Activated T-helper 9 cell treated with anti-CD3 and anti-CD28 coated beads, Interleukin-2, amount 50 U/mL, for 16 hours (primary cell): ENCODE measurements at regions not wholly inside any gene's neighbourhood (a gene's known extent, or its start where the extent isn't known, plus 50 kb on each side); places are given as distances from the start of the nearest gene placed in this dataset.

Experiments used
- DNase-seq: peaks from one replicate; pipeline ENCODE4 v3.0.0-alpha.2; 2020; ENCODE audit warnings: low read depth

DNA sequence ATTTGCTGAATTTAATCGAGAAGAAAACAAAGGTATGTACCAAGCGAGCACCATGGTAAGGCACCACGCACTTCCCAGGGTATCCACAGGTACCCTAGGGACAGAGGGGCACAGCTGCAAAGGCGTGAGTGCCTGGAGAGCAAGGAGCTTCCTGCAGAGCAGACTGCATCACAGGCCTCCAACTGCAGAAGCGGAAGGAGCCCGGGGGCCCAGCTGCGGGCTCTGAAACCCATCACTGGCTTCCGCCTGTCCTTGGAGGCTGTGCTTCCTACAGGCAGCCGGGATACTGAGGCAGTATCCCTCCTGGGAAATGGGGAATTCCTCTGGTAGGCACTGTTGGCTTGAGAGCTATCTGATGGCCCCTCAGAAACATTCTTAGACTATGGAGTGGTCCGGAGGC lies 217.4 kb upstream of the GMDS start:
- no peak for DNase-seq

DNA sequence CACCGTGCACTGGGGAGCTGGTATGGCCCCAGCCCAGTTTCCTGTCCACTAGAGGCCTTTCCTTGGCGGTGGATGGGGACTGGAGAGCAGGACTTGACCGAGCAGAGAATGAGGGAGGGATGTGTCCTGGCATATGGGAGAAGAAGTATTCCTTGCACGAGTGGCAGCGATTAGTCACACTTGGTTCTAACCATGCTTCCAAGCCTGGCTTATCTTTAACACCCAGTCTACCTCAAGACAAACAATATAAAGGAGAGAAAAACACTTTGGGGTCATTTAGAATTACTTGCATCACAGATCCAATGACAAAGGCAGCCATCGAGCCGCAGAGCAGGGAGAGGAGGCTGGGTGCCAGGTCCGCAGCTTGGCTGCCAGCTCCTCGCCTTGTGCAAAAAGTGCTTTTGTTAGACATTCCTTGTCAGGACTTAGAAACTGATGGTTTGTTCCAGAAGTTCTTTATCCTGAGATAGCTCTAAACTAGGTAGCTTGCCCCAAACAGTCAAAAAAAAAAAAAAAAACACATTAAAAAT lies 214.9 kb upstream of the GMDS start:
- no peak for DNase-seq

DNA sequence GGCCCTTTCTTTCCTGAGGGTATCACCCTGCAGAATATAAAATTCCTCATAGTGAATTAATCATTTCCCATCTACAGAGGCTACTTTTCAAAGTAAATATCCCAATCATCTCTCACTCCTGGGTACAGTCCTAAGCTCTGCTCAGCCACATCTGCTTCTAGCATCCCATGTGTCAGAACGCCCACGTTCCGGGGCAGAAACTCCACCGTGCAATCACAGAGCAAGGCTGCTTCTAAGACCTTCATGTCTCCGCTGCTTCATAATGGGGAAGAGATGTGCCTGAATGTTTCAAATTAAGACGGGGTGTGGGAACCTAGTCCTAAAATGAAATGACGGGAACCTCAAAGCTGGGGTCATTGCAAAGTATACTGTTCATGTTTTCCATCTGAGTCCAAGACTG lies 208.8 kb upstream of the GMDS start:
- DNase-seq: no peak

DNA sequence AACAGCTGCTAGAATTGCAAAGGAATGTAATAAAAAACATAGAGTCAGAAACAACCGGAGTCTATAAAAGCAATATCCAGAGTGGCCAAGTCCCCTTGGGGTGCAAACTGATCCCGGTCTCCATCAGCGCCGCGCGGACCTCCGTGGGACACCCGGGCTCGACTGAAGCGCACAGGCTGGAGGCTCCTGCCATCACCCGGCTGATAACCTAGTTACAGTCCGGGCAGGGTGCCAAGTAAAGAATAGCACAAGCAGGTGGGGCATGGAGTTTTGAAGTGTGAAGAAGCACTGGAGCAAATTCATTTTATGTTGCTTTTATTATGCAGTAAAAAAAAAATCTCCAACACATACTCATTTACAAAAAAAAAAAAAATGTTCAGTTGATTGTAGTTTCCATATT lies 205.1 kb upstream of the GMDS start:
- DNase-seq: no peak

DNA sequence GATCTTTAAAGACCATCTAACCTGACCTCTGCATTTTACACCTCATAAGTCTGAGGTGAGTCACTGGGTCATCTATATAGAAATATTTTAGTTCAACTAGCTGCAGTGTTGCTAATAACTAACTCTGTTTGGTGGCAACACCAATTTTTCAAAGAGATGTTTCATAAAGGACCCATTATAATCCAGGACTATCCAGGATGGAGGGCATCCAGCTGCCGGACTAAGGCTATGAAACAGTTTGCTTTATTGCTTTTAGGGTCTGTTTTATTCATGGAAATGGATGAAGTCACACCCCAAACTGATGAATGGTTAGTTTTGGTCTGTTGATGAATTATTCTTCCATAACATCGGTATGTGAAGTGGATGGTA lies 204.2 kb upstream of the GMDS start:
- no peak for DNase-seq

DNA sequence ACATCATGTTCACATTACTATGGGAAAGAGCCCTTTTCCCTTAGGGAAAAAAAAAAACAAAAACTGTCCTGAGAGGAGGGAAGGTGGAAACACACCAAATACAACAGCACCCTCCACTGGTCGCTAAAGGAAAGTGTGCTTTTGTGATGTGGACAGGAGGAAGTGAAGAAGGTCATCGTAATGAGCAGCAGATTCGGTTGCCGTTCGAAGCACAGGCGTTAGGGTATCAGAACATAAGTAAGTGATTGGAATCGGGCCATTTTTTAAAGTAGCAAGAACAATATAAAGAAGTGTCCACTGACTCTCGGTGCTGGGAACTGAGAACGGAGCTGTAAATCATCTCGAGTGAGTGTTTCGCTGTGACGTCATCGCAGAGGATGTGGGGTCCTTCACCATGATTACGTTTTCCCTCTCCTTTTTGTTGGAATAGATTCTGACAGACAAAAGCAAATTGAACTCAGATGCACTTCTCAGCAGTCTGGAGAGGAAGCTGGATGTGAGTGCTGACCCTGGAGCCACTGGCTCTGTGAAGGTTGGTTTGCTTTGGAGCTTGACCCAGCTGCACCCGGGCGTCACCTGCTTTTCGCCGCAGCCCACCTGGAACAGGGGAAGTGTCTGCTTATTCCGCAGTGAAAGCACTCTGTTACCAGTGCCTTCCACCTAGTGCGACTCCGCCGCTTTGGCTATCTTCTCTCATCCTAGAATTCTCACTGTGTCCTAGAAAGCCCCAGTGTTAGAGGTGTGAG lies 203.6 kb upstream of the GMDS start:
- DNase-seq: no peak

DNA sequence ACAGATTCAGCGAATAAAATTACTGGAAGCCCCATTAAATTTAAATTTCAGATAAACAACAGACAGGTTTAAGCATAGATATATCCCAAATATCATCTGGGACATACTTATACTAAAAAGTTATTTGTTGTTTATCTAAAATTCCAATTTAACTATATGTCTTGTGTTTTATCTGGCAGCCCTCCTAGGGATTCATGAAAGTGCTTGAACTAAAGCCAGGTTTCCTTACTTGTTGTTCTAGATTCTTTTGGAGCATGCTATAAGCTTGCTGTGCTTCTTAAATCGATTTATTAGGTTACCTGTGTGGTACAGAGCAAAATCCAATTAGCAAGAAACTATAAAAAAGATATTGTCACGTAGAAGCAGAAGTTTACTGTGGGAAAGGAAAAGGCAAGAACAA lies 202.5 kb upstream of the GMDS start:
- DNase-seq: no peak

DNA sequence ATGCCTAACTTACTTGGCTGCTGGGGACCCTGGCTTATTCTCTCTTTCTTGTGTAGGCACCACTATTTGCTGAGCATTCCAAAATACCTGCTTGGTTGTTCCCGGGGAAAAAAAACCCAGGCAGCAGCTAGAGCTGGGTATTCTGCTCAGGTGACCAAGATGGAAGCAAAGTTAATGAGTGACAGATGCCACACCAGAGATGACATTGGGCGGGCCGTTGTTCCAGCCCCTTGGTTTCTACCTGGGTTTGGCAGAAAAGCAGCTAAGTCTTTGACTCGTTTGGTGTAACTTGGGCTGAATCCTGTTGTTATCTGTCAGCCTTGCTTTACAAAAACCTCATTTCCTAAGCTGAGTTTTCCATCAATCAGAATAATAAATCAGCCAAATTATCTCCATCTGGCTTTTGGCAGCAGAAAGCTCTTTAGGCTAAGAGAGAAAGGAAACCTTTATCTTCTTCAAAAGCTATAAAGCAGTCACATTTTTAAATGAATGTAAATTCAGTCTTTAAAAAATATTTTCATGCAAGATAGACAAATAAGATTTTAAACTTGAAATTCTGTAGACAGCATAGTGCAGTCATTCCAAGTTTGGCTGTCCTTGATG lies 202.0 kb upstream of the GMDS start:
- no peak for DNase-seq

DNA sequence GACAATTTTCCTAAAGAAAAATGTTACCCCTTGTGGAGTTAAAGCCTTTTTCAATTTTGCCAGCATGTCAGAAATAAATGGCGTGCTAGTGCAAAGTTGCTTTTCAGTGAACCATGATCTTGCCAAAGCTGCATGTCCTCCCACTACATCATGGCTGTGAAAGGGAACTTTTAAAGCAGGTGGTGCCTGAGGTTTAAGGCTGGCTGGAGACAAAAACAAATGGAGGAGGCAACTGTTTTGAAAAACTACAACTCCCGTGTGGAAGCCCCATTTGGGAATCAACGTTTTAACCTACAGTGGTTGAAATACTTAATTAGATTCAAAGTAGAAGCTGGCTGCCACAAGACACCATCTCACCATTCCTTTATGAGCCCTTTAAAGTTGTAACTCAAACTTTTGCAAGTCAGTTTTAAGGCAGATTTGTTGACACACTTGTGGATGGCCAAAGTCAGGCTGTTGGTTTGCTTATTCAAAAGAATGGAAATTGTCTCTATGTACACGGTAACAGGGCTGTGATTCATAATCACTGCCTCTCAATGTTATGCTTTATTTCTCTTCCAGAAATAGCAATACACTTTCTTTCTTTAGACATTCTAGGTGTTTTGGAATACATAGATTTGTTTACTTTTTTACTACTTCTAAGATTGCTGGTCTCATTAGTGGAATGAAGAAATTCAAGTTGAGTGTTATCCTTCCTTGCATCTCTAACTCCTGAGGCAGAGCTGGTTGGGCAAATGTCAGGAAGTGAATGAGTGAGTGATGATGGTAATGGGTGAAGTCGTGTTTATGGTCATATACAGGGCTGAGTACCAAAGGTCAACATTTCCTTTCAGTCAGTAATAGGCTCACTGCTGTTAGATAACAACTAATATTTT lies 196.4 kb upstream of the GMDS start:
- DNase-seq: no peak

DNA sequence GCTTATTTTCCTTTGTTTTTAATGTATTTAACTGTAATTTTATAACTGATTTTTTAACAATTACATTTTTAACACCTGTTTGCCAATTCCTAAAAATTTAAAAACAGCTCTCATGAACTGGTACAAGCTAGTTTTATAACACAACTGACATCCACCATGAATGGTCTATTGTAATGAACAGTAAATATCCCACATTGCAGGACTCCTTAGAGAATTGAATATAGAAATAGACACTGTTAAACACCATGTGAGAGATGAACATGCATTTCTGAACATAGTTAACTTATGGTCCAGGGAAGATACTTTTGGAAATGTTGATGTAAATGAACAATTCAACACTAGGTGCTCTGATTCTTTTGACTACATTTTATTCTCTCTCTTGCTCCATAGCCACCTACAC lies 195.1 kb upstream of the GMDS start:
- DNase-seq: no peak

DNA sequence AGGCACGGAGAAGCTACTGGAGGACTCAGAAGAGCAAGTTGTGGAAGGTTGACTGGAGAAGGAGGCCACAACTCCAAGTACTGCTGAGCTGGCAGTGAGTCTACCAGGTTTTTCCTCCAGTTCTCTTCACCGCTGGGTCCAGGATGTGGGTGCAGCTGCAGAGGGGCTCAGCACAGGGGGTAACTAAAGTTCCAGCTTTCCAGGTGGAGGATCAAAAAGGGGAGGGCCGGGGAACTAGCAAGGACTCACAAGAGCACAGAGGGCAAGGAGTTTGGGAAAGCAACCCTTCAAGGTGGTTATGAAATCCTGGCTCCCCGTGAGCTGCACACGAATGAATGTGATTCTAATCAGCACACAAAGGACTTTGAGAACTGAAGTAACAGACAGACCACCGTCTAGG lies 194.2 kb upstream of the GMDS start:
- DNase-seq: no peak

DNA sequence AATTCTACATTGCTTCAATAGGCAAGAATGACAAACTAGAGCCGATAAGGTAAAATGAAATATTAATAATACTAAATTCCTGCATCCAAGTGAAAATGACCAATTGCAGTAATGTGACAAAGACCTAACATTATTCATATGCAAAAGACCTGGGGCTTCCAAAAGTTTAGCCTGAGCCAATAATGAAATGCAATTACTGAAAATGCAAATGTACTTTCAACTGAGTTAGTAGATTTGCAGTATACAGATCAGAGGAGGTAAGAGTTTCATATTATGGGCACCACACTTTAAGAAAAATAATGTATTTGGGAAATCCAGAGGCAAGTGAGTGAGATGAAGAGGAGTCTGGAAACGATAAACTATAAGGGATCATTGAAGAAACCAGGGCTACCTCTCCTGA lies 193.7 kb upstream of the GMDS start:
- no peak for DNase-seq

DNA sequence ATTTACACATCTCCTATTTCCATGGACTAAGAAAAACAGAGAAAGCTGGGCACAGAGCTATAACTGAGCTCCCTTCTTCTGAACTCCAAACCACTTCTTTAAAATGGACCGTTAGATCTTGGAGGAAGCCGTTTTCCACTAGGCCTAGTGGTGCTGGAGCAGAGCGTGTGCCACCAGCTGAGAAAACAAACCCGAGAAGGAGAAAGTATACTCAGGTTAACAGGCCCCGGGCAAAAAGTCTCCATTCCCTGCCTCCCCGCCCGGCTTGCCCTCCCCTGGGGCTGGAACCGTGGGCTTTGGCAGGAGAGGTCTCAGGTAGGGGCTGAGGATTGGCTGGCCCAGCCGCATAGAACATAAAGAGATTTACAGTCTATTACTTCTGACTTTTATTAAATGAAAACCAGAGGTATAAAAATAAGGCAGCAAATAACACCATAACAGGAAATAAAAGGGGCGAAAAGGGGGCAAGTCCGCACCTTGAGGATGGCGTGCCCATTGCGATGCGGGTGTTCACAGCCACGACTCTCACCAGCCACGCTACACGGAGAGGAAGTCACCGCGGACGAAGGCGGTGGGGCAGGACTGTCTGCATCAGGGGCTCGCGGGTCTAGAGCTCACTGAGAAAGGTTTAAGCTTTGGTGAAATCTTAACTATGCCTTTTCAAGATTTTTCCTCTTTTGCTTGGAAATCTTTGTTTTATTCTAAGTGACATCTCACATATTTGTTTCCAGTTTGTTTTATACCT lies 191.2 kb upstream of the GMDS start:
- DNase-seq: no peak

DNA sequence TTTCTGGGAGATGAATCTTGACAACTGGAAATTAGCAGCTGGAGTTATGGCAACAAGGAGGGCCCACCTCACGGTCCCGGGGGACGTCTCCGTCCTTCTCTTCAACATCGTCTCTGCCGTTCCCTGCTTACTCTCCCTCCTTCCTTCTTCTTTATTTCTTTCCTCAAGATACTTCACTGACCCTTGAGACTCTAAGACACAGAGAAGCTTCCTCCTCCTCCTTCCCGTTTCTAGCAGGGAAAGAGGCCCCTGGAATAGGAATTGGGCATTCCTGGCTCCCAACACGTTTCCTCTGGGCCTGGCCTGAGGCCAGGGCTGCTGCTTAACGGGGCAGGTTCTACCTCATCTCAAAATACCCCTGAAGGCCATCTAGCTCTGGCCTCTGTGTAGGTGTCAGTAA lies 189.9 kb upstream of the GMDS start:
- DNase-seq: no peak

DNA sequence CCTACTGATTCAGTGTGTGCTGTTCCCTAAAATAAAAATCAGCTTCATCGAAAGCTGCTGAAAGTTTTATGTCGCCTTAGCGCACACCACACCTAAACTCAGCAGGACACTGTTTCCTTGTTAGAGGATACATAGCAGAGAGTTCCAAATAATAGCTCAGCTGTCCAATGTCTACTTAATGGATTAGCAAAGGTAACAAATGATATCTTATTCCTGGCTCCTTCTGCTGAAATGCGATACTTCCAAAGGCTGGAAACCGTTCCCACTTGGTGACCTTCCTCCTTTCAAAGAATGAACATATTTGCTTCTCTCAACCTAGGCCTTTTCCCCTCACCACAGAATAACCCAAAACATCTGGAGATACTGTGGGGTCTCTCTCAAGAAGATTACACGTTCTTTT lies 189.5 kb upstream of the GMDS start:
- no peak for DNase-seq

DNA sequence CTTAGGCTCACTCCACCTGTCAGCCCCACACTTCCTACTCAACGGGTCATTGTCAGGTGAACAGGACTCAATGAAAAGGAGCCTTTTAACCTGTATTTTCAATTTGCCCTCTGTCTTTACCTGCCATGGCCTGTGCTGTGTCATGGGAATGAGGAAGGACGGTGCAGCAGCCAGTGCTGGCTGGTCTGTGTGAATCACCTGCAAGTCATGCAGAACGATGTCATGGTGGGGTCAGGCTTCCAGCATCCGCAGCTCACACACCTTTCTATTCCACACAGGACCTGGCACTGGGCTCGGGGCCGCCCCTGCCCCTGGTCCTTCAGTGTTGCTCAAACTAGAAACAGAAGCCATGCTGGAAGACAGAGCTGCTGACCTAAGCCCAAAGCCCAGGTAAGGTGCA lies 188.7 kb upstream of the GMDS start:
- DNase-seq: no peak

DNA sequence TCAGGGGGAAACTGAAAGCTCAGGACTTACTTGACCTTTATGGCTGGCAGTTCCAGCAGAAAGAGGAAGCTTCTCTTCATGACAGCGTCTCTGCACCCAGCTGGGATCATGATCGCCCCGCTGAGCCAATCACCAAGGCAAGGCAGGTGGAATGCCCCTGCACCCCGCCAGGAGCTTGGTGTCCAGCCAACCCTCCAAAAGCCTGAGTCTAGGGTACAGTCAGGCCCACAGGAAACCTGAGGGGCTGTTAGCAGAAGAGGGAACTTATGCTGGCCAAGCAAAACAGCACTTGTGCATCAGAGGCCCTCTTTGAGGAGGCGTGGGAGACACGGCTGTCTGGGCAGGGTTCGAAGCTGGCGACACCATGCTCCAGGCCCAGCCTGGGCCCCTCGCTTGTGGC lies 188.3 kb upstream of the GMDS start:
- DNase-seq: no peak

DNA sequence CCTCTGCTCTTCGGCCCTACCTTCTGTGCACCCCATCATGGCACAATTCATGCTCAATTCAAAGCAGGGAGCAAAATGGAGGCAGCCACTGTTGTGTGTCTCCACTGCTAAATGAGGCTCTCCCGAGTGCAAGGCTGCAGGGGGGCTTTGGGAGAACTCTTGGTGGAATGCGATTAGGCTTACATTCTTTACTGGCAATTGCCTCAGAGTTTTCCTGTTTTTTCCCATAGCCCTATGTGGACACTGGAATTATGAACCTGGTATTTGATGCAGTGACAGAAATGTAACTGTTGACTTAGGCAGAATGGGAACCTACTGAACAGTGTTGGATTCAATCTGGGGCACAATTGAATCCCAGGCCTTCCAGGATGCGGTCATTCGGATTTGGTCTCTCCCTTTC lies 187.9 kb upstream of the GMDS start:
- DNase-seq: no peak

DNA sequence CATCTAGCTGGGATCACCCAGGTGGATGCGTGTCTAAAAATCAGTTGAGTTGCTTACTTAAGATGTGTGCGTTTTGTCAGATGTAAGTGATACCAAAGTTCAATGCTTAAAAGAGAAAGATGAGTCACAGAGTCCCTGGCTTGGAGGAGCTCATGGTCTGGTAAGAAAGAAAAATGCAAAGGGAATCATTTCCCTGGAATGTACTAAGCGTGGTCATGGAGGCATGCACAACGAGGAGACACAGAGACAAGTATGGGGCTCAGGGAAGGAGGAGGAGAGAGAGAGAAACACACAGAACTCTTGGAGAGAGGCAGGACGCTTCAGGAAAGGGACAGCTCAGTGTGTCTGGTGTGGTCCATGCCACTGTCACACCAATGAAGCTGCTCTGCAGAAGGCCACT lies 186.9 kb upstream of the GMDS start:
- DNase-seq: no peak

DNA sequence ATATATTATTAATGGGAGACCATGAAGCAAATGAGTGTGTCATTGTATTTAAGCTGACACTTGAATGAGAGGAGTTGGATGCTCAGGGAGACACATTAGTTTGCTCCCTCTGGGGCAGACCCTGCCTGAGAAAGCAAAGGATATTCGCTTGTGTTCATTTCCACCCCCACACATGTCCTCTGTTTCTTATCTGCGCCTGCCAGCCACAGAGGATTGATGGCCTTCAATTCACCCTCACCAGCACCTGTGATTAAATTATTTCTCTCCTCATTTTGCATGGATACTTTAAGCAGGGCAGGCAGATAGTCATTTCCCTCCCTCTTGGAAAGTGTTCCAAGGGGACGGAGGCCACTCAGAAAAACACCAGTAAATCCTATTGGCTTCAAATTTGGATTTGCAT lies 185.2 kb upstream of the GMDS start:
- no peak for DNase-seq

DNA sequence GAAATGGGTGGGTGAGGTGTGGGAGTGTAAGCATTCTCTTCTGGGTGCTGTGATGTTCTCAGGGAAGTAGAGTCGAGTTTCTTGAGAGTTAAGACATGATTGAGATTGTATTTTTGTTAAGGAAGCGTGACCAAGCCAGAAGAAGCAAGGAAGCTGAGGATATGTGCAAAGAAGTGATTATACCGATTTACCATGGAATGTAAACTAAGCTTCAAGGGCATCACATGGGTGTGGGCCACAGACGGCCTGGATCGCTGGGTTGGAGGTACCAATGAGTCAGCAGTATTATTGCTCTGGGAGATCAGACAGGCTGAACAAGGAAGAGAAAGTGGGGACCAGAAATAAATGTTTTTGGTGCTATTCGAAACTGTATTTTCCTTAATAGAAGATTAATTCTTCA lies 184.1 kb upstream of the GMDS start:
- no peak for DNase-seq

DNA sequence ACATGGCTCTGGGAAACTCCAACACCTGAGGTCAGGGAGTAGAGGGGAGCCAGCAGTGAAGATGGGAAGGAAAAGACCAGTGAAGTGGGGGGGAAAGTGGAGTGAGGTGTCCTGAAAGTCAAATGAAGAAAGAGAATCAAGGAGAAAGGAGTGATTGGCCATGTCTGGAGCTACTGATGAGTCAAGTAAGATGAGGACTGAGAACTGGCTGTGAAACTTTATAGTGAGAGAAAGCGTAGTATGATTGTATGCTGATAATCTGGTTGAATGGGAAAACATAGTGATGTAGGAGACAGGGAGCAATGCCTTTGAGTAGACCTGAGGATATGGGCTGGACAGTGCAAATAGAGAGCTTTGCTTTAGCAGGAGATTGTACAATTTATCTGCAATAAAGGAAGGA lies 183.6 kb upstream of the GMDS start:
- DNase-seq: no peak
